HEK293 (cell line): ENCODE measurements at regions not wholly inside any gene's neighbourhood (a gene's known extent, or its start where the extent isn't known, plus 50 kb on each side); places are given as distances from the start of the nearest gene placed in this dataset.

ENCODE experiments used
- CTCF ChIA-PET: fragments of 350-600 bp; formaldehyde crosslinking; extraction: SDS; loops from one replicate; lab custom pipeline; 2021; ENCODE audit warnings: antibody characterized with exemption; lab: Yijun Ruan, JAX
- POLR2A ChIA-PET: fragments of 300-600 bp; formaldehyde crosslinking; extraction: SDS; loops from one replicate; lab custom pipeline; 2020; ENCODE audit warnings: antibody characterized with exemption, inconsistent platforms; lab: Yijun Ruan, JAX
- H3K27ac ChIP-seq: fragments of 200-500 bp; sonication (Bioruptor generic); 2 replicates; pipeline ENCODE4 v1.5.1; 2014; ENCODE audit warnings: low read depth, low read length, control low read depth, inconsistent platforms; ENCODE audit errors: extremely low read depth
- H3K36me3 ChIP-seq, 2 experiments: fragments of 200-500 bp in 1 of 2; sonication (Bioruptor generic) in 1 of 2; 1 replicate in 1 of 2; 2 replicates in 1 of 2; pipeline ENCODE4 v1.5.1; 2014 to 2017; ENCODE audit warnings: inconsistent platforms in 2 of 2, low read length in 2 of 2; ENCODE audit not compliant: control insufficient read depth in 2 of 2, insufficient read depth in 1 of 2
- H3K4me1 ChIP-seq: fragments of 200-500 bp; sonication (Bioruptor generic); 2 replicates; pipeline ENCODE4 v1.5.1; 2014; ENCODE audit warnings: mild to moderate bottlenecking, low read length, inconsistent platforms; ENCODE audit not compliant: control insufficient read depth, insufficient read depth
- H3K4me3 ChIP-seq: 2 replicates; pipeline ENCODE4 v1.5.1; 2011; ENCODE audit warnings: low read depth, mild to moderate bottlenecking, control low read depth, low read length, moderate library complexity
- H3K9me3 ChIP-seq: fragments of 200-500 bp; sonication (Bioruptor generic); 2 replicates; pipeline ENCODE4 v1.5.1; 2014; ENCODE audit warnings: low read depth, low read length, inconsistent platforms; ENCODE audit not compliant: control insufficient read depth, insufficient read depth
- GLI4 ChIP-seq: fragments of 450-650 bp; formaldehyde crosslinking; IDR thresholded peaks from 2 replicates; pipeline ENCODE4 v1.5.1; 2016; ENCODE audit warnings: missing biosample characterization, missing genetic modification characterization
- SP3 ChIP-seq: fragments of 450-650 bp; formaldehyde crosslinking; IDR thresholded peaks from 2 replicates; pipeline ENCODE4 v1.5.1; 2016; ENCODE audit warnings: missing biosample characterization, missing genetic modification characterization
- ZBTB26 ChIP-seq: fragments of 450-650 bp; formaldehyde crosslinking; optimal IDR thresholded peaks from 2 replicates; pipeline ENCODE3; 2016; ENCODE audit warnings: missing biosample characterization, mild to moderate bottlenecking, missing genetic modification characterization
- ZBTB48 ChIP-seq: fragments of 450-650 bp; formaldehyde crosslinking; IDR thresholded peaks from 2 replicates; pipeline ENCODE4 v1.5.1; 2016; ENCODE audit warnings: missing biosample characterization, missing genetic modification characterization
- ZBTB8A ChIP-seq: fragments of 450-650 bp; formaldehyde crosslinking; IDR thresholded peaks from 2 replicates; pipeline ENCODE4 v1.5.1; 2016; ENCODE audit warnings: missing biosample characterization, missing genetic modification characterization
- ZFP37 ChIP-seq: fragments of 450-650 bp; formaldehyde crosslinking; IDR thresholded peaks from 2 replicates; pipeline ENCODE4 v1.5.1; 2016; ENCODE audit warnings: missing biosample characterization, missing genetic modification characterization
- ZNF391 ChIP-seq: fragments of 450-650 bp; formaldehyde crosslinking; IDR thresholded peaks from 2 replicates; pipeline ENCODE4 v1.5.1; 2016; ENCODE audit warnings: low read depth, missing biosample characterization, missing genetic modification characterization, borderline replicate concordance
- ZNF416 ChIP-seq: fragments of 450-650 bp; formaldehyde crosslinking; IDR thresholded peaks from 2 replicates; pipeline ENCODE4 v1.5.1; 2016; ENCODE audit warnings: missing biosample characterization, missing genetic modification characterization
- ZNF48 ChIP-seq: fragments of 450-650 bp; formaldehyde crosslinking; IDR thresholded peaks from 2 replicates; pipeline ENCODE4 v1.5.1; 2016; ENCODE audit warnings: missing biosample characterization, missing genetic modification characterization
- ZNF544 ChIP-seq: fragments of 450-650 bp; formaldehyde crosslinking; IDR thresholded peaks from 2 replicates; pipeline ENCODE4 v1.5.0; 2017; ENCODE audit warnings: missing biosample characterization, missing genetic modification characterization
- ZNF639 ChIP-seq: fragments of 450-650 bp; formaldehyde crosslinking; IDR thresholded peaks from 2 replicates; pipeline ENCODE4 v1.5.1; 2016; ENCODE audit warnings: missing biosample characterization, missing genetic modification characterization
- ZNF654 ChIP-seq: fragments of 450-650 bp; formaldehyde crosslinking; IDR thresholded peaks from 2 replicates; pipeline ENCODE4 v1.5.1; 2016; ENCODE audit warnings: low read depth, missing biosample characterization, missing genetic modification characterization
- ZNF664 ChIP-seq: fragments of 450-650 bp; formaldehyde crosslinking; IDR thresholded peaks from 2 replicates; pipeline ENCODE4 v1.5.1; 2016; ENCODE audit warnings: missing biosample characterization, missing genetic modification characterization
- ZNF785 ChIP-seq: fragments of 450-650 bp; formaldehyde crosslinking; IDR thresholded peaks from 2 replicates; pipeline ENCODE4 v1.5.1; 2016; ENCODE audit warnings: missing biosample characterization, missing genetic modification characterization
- ZNF830 ChIP-seq: fragments of 450-650 bp; IDR thresholded peaks from 2 replicates; pipeline ENCODE4 v1.5.0; 2018; ENCODE audit warnings: missing biosample characterization, missing genetic modification characterization, low read depth, mild to moderate bottlenecking, moderate library complexity
- TF ChIP-seq, protein P1 (sequence below): fragments of 450-650 bp; formaldehyde crosslinking; IDR thresholded peaks from 2 replicates; pipeline ENCODE4 v1.5.1; 2016; ENCODE audit warnings: missing biosample characterization, missing genetic modification characterization
- TF ChIP-seq, protein P2 (sequence below): fragments of 450-650 bp; formaldehyde crosslinking; IDR thresholded peaks from 2 replicates; pipeline ENCODE4 v1.5.1; 2016; ENCODE audit warnings: missing biosample characterization, missing genetic modification characterization, low read depth

DNA sequence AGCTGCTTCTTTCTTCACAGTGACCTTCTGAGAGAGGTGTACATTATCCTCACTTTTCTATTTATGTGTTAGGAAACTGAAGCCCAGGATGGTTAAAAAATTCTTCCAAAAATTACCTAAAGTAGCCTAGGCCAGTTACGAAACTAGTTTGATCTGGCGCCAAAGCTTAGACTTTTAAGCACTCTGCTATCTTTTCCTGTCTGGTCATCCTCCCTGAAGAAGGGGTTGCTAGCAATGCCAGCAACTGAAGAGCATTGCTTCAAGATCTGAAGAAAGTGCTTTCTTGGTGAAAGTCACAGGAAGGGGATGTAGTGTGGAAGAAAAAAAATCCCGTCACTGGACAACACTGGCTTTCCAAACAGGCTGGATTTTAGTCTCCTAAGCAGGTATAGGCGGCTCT lies 618.8 kb upstream of the GRM7 start (continued):
- TF ChIP-seq ZNF639 (tag by site-specific recombination) = no peak

- POLR2A ChIA-PET = no interaction called here
- Histone ChIP-seq H3K36me3 (no peaks in the 10 kb centered on the region), H3K9me3 (no peaks in the 10 kb centered on the region)
Measured at GRCh38 chr3:6248528-6248927, 612.4 kb upstream of the GRM7 start.

GRCh38 chr3:6249679-6250078 lies 611.2 kb upstream of the GRM7 start:
- Histone ChIP-seq H3K36me3 (no peaks in the 10 kb centered on the region), H3K4me3 (no peak overlapping the region), H3K27ac (no peak overlapping the region), H3K9me3 (no peaks in the 10 kb centered on the region), H3K4me1 (no peaks in the 10 kb centered on the region)
- no peak for TF ChIP-seq ZNF654 (tag by site-specific recombination)
- POLR2A ChIA-PET = no interaction called here
- CTCF ChIA-PET = no interaction called here

More at GRCh38 chr3:6248528-6248927, 612.4 kb upstream of the GRM7 start:
- no peak overlapping the region for H3K4me3 ChIP-seq
- TF ChIP-seq ZBTB48 (no peak), ZNF416 (tag by site-specific recombination) (no peak), ZNF48 (tag by site-specific recombination) (no peak), ZNF785 (tag by site-specific recombination) (no peak), ZBTB8A (tag by site-specific recombination) (no peak), GLI4 (tag by site-specific recombination) (no peak), ZNF830 (tag by site-specific recombination) (no peak), ZNF664 (tag by site-specific recombination) (no peak)
- no peaks in the 10 kb centered on the region for H3K4me1 ChIP-seq
- CTCF ChIA-PET = no interaction called here
- H3K27ac ChIP-seq = no peak overlapping the region

DNA sequence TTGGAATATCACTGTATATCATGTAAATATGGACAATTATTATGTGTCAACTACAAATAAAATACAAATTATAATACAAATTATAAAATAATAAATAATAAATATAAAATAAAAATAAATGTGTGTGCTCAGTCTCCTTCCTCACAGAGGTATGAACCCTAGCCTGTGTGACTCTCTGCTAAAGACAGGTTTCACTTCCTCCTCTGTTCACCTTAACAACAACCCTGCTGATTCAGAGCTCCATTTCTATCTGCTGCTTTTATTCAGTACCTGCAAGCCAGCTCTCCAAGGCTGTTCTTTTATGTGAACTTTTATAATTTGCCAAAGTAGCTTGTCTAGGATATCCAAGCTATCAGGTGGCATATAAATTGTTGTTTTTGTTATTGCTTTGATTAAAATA lies 610.7 kb upstream of the GRM7 start:
- ChIA-PET CTCF (no interaction called here), POLR2A (no interaction called here)
- no peak overlapping the region for H3K27ac ChIP-seq
- no peaks in the 10 kb centered on the region for H3K4me1 ChIP-seq
- no peak overlapping the region for H3K4me3 ChIP-seq
- H3K9me3 ChIP-seq = no peaks in the 10 kb centered on the region
- no peaks in the 10 kb centered on the region for H3K36me3 ChIP-seq
- TF ChIP-seq ZFP37 (tag by site-specific recombination) (no peak), ZNF391 (tag by site-specific recombination) (no peak), SP3 (tag by site-specific recombination) (no peak), ZNF544 (tag by site-specific recombination) (no peak), ZBTB26 (tag by site-specific recombination) (no peak)
- TF ChIP-seq, protein P1, sequence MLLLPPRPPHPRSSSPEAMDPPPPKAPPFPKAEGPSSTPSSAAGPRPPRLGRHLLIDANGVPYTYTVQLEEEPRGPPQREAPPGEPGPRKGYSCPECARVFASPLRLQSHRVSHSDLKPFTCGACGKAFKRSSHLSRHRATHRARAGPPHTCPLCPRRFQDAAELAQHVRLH = no peak
- TF ChIP-seq, protein P2, sequence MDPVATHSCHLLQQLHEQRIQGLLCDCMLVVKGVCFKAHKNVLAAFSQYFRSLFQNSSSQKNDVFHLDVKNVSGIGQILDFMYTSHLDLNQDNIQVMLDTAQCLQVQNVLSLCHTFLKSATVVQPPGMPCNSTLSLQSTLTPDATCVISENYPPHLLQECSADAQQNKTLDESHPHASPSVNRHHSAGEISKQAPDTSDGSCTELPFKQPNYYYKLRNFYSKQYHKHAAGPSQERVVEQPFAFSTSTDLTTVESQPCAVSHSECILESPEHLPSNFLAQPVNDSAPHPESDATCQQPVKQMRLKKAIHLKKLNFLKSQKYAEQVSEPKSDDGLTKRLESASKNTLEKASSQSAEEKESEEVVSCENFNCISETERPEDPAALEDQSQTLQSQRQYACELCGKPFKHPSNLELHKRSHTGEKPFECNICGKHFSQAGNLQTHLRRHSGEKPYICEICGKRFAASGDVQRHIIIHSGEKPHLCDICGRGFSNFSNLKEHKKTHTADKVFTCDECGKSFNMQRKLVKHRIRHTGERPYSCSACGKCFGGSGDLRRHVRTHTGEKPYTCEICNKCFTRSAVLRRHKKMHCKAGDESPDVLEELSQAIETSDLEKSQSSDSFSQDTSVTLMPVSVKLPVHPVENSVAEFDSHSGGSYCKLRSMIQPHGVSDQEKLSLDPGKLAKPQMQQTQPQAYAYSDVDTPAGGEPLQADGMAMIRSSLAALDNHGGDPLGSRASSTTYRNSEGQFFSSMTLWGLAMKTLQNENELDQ (tag by site-specific recombination) = no peak
